ENCODE measurements at regions not wholly inside any gene's neighbourhood (a gene's known extent, or its start where the extent isn't known, plus 50 kb on each side); places are given as distances from the start of the nearest gene placed in this dataset.
A peak's percentile ranks its signal among the peaks of the same experiment; 100 is the strongest.

DNA sequence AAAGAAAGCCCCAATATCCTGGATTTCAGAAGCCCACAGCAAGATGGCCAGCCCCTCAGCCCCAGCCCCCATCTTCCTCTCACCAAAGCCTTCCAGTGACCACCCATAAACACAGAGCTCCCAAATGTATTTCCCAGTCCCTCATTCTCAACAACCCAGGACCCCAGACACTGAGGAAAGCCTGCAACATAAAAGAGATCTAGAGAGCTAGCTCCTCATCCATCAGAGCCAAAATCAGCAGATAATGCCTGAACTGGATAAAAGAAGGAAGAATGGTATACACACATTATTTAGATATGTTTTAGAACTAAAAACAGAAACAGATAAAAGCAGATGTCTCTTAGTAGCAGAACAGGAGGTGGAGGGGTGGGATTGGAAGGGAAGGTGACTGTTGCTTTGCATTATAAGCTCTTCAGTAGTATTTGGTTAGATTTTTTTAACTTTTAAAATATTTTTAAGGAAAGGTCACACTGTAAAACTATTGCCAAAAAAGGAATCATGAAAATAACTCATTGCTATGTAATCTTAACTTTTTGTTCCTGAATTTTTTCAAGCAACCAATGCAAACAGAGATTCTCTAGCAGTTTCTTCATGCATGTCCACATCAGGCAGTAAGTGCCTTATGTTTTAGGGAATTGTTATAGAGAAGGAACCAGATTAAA lies 144.2 kb upstream of the PKDCC start:
- Histone ChIP-seq H3K27ac (no peak overlapping the region), H3K9me3 (replicated peaks) (no peaks in the 10 kb centered on the region), H3K36me3 (no peaks in the 10 kb centered on the region), H3K4me3 (no peak overlapping the region), H3K4me1 (peaks cover 42% of the 10 kb centered on the region), H3K27me3 (no peaks in the 10 kb centered on the region)
- no peak for DNase-seq

DNA sequence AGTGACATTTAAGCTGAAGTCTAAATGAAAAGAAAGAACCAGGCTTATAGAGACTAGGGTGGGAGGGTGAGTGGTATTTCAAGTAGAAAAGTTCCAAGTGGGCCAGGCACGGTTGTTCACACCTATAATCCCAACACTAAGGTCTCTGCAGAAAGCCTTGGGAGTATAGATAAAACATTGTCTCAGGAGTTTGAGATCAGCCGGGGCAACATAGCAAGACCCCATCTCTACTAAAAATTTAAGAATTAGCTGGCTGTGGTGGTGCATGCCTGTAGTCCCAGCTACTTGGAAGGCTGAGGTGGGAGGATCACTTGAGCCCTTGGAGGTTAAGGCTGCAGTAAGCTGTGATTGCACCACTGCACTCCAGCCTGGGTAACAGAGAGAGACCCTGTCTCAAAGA lies 143.4 kb upstream of the PKDCC start:
- Histone ChIP-seq H3K9me3 (replicated peaks) (no peaks in the 10 kb centered on the region), H3K4me3 (no peak overlapping the region), H3K36me3 (no peaks in the 10 kb centered on the region), H3K4me1 (peaks cover 45% of the 10 kb centered on the region), H3K27ac (no peak overlapping the region), H3K27me3 (no peaks in the 10 kb centered on the region)
- DNase-seq = no peak

DNA sequence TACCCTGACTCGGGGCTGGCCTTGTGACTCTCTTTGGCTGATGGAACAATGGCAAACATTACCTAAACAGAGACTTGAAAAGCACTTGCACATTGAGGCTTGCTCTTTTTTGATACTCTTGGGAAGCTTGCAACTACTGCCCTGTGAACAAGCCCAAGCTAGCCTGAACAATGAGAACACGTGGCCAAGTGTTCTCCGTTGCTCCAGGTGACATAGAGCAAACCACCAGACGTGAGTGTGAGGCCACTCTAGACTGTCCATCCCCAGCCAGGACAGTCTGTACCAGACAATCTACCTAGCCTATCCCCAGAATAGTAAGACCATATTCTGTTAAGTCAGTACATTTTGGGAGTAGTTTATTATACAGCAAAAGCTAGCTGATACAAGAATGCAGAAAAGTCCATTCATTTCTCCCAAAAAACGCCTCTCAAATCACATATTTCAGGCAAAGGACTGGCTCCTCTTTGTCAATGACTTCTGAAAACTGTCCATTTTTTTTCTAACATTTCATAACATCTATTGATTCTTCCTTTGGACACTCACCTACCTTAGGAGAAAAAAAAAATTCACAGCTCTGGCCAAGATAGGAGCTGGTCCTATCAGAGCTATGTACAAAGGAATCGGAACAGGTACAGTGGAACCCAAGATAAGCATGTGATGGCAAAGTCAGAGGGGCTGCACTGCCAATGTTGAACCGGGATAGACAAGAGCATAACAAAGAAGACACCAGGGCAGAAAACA lies 142.1 kb upstream of the PKDCC start:
- Histone ChIP-seq H3K36me3 (no peaks in the 10 kb centered on the region), H3K4me3 (no peak overlapping the region), H3K4me1 (peaks cover 43% of the 10 kb centered on the region), H3K27me3 (no peaks in the 10 kb centered on the region), H3K9me3 (replicated peaks) (no peaks in the 10 kb centered on the region), H3K27ac (no peak overlapping the region)
- no peak for DNase-seq

DNA sequence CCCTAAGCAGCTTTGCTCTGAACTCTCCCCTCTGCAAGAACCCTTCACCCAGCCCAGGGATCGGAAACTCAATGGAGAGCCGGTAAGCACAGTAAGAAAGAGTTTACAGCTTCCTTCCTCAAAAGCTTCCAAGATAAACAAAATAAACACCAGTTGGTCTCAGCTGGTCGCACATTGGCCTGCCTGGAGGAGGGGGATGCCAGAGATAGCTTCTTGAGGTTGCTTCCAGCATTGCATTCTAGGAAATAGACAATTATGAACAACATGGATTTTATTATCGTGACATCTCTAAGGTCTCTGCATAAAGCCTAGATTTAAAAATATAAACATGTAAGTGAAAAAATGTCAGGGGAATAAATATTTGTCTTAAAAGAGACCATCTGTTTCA lies 141.5 kb upstream of the PKDCC start:
- peak in 1 of 2 experiments; percentile 35 for DNase-seq
- Histone ChIP-seq H3K9me3 (replicated peaks) (no peaks in the 10 kb centered on the region), H3K4me1 (peaks cover 43% of the 10 kb centered on the region), H3K27ac (no peak overlapping the region), H3K27me3 (no peaks in the 10 kb centered on the region), H3K36me3 (no peaks in the 10 kb centered on the region), H3K4me3 (no peak overlapping the region)

DNA sequence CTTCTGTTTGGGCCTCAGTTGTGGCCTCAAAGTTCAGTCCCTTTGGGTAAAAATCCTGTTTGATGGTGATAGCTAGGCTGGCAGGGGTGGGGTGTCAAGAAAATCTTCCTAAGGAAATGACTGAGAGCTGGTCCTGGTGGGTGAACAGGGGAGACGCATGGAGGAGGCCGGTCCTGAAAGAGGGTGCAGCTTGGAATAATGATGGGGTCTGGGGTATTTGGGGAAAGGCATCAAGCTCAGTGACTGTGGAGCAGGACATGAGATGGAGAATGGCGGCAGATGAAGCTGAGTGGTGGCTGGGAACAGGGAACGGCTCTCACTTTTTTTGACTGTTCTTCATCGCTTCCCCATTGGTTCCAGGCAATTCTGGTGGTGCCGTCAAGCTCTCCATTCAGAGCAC lies 140.7 kb upstream of the PKDCC start:
- no peak overlapping the region for H3K4me3 ChIP-seq
- H3K9me3 ChIP-seq (replicated peaks) = no peaks in the 10 kb centered on the region
- DNase-seq = no peak
- peak overlapping the region; percentile 51; the same call in 1 of the 2 replicates for H3K27ac ChIP-seq
- peaks cover 43% of the 10 kb centered on the region for H3K4me1 ChIP-seq
- H3K36me3 ChIP-seq = no peaks in the 10 kb centered on the region
- H3K27me3 ChIP-seq = no peaks in the 10 kb centered on the region

DNA sequence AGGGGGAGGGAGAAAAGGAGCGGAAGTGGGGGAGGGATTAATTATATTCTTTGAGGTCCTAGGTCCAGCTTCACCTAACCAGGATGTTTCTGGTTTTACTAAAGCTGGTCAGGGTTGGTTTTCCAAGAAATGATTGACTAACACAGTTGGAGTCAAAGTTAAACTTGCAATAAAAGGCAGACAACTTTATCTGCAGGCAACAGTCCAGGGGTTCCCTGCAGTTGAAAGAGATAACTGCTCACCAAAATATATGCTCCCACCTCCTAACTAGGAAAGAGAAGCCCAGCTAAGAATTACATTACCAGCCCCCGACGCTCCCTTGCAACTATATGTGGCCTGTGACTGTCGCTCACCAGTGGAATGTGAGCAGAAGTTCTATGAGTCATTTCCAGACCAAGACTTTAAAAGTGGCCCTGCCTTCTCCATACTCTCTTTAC lies 140.0 kb upstream of the PKDCC start:
- no peaks in the 10 kb centered on the region for H3K27me3 ChIP-seq
- H3K9me3 ChIP-seq (replicated peaks) = no peaks in the 10 kb centered on the region
- no peaks in the 10 kb centered on the region for H3K36me3 ChIP-seq
- H3K4me1 ChIP-seq = peaks cover 43% of the 10 kb centered on the region
- DNase-seq = peak; percentile 64 to 82
- H3K27ac ChIP-seq = peak overlapping the region; percentile 51
- no peak overlapping the region for H3K4me3 ChIP-seq

DNA sequence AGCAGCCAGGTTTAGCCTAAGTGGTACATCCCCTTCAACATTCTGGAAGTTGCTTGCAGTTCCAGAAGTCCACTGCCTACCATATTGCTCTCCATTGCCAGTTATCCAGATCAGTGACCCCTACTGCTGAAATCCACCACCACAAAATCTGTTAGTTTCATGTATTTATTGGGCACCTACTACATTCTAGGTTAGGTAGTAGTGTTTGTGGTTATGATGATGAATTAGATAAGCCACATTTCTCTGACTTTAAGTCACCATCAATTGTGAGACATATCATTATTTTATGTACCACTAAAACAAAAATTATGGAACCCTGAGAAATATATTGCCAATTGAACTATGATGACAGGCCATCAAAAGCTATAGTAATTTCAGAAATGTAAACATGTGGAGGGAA lies 139.5 kb upstream of the PKDCC start:
- H3K27me3 ChIP-seq = no peaks in the 10 kb centered on the region
- H3K4me3 ChIP-seq = no peak overlapping the region
- no peak overlapping the region for H3K27ac ChIP-seq
- no peak for DNase-seq
- no peaks in the 10 kb centered on the region for H3K36me3 ChIP-seq
- H3K4me1 ChIP-seq = peaks cover 43% of the 10 kb centered on the region
- H3K9me3 ChIP-seq (replicated peaks) = no peaks in the 10 kb centered on the region

DNA sequence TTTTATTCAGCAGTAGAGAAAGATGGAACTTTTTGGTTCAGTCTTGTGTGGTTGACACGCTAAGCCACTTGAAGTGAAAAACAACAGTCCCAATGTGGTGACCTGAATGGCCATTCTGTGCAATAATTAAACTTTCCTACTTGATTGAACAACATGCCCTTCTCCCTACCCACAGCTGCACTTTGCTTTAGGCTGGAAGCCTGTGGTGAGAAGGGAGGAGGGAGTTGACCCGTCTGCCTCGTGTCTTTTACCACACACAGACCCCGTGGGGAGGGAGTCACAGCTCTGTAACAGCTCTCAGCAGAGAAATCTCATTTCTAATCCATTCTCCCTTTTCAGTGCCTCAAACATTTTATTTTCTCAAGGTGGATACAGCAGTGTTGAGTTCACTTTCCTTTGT lies 138.2 kb upstream of the PKDCC start:
- Histone ChIP-seq H3K27me3 (no peaks in the 10 kb centered on the region), H3K36me3 (no peaks in the 10 kb centered on the region), H3K4me3 (no peak overlapping the region), H3K27ac (no peak overlapping the region), H3K4me1 (peaks cover 43% of the 10 kb centered on the region), H3K9me3 (replicated peaks) (no peaks in the 10 kb centered on the region)
- peak; percentile 40 to 57 for DNase-seq

DNA sequence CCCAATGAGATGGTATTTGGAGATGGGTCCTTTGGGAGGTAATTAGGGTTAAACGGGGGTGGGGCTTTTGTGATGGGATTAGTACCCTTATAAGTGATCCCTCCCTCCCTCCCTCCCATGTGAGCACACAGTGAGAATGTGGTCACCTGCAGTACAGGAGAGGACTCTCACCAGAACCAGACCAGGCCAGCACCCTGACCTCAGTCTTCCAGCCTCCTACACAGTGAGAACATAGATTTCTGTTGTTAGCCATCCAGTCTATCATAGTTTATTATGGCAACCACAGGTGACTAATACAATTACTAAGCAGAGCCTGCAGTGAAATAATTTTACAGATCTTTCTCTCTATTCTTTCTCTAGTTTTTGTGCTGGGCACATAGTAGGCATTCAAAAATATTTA lies 137.7 kb upstream of the PKDCC start:
- no peaks in the 10 kb centered on the region; the same call in 1 of the 2 replicates for H3K9me3 ChIP-seq (replicated peaks)
- DNase-seq = no peak
- H3K27ac ChIP-seq = no peak overlapping the region
- H3K4me1 ChIP-seq = peaks cover 43% of the 10 kb centered on the region
- no peaks in the 10 kb centered on the region for H3K36me3 ChIP-seq
- H3K27me3 ChIP-seq = no peaks in the 10 kb centered on the region
- no peak overlapping the region for H3K4me3 ChIP-seq

DNA sequence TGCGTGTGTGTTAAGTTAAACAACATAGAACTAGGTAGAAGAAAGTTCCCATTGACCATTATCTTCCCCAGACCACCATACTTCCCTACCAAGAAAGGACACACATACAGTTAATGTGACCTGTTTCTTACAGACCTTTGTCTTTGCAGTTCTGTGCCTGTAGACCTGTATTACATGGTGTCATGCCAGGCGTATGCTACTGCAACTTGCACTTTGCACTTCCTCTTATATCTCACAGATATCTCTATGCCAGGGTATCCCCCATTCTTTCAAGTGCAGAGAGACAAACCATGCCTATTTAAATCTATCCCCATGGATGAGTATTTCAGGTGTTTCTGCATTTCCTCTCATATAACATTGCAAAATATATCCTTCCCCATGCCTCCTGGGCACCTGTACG lies 136.8 kb upstream of the PKDCC start:
- no peak for DNase-seq
- H3K27ac ChIP-seq = no peak overlapping the region
- no peaks in the 10 kb centered on the region for H3K36me3 ChIP-seq
- peaks cover 41% of the 10 kb centered on the region for H3K4me1 ChIP-seq
- H3K27me3 ChIP-seq = no peaks in the 10 kb centered on the region
- H3K9me3 ChIP-seq (replicated peaks) = no peaks in the 10 kb centered on the region; the same call in 1 of the 2 replicates
- H3K4me3 ChIP-seq = no peak overlapping the region

DNA sequence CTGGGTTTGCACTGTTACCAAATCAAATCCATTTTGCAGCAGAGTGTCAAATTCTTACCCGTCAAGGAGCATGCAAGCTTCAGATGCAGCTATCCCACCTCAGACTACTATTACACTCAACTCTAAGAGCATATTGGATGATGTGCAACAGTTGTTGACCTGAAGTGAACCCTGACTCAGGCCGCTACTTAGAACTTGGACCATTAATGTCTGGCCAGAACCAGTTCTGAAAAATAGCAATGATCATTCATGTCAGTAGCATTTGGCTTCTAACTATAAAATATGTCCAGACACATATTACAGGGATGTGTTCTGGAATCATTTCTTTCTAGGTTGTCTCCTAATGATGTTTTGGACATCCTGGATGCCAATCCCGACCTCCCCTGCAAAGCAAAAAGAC lies 135.5 kb upstream of the PKDCC start:
- Histone ChIP-seq H3K4me1 (peaks cover 32% of the 10 kb centered on the region), H3K36me3 (no peaks in the 10 kb centered on the region)
- no peak for DNase-seq

DNA sequence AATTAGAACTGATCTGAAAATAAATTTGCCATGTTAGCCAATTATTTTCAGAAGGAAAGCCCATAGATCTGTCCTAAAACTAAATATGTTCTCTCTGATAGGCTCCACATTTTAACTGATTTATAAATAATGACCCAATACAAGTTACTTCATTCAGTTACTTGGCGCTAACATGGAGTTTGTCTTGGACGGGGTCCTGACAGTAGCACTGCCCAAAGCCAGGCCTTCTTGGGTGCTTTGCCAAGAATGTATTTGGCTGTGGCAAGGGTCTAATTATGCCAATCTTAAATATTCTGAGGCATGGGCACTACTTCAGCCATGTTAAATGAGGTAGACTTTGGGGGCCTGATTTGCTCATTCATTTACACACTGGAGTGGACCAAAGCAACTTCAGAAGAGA lies 135.0 kb upstream of the PKDCC start:
- no peak overlapping the region for H3K27ac ChIP-seq
- H3K9me3 ChIP-seq (replicated peaks) = no peaks in the 10 kb centered on the region; the same call in 1 of the 2 replicates
- no peaks in the 10 kb centered on the region for H3K27me3 ChIP-seq
- H3K4me3 ChIP-seq = no peak overlapping the region
- no peaks in the 10 kb centered on the region for H3K36me3 ChIP-seq
- DNase-seq = no peak
- peaks cover 32% of the 10 kb centered on the region for H3K4me1 ChIP-seq

More for the DNA sequence above, 135.5 kb upstream of the PKDCC start:
- no peaks in the 10 kb centered on the region for H3K27me3 ChIP-seq
- H3K9me3 ChIP-seq (replicated peaks) = no peaks in the 10 kb centered on the region; the same call in 1 of the 2 replicates
- H3K27ac ChIP-seq = no peak overlapping the region
- H3K4me3 ChIP-seq = no peak overlapping the region

DNA sequence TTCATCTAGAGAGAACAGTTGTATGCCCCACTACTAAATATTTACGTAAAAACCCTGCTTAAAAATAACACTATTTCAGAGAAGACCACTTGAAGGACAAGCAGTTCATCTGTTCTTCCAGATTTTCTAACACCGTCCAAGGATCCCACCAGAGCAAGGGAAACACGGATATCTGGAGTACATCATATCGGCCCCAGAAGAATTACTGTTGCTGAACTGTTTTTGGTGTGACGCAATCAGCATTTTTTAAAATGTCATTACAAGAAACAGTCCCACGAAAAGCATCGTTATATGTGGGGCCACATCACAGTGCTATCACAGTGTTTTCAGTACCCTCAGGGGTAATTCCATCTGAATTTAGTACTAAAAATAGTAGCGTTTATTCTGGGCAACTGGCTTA lies 134.5 kb upstream of the PKDCC start:
- Histone ChIP-seq H3K4me1 (peaks cover 30% of the 10 kb centered on the region), H3K27me3 (no peaks in the 10 kb centered on the region), H3K27ac (no peak overlapping the region), H3K4me3 (no peak overlapping the region), H3K9me3 (replicated peaks) (no peaks in the 10 kb centered on the region; the same call in 1 of the 2 replicates), H3K36me3 (no peaks in the 10 kb centered on the region)
- DNase-seq = no peak

DNA sequence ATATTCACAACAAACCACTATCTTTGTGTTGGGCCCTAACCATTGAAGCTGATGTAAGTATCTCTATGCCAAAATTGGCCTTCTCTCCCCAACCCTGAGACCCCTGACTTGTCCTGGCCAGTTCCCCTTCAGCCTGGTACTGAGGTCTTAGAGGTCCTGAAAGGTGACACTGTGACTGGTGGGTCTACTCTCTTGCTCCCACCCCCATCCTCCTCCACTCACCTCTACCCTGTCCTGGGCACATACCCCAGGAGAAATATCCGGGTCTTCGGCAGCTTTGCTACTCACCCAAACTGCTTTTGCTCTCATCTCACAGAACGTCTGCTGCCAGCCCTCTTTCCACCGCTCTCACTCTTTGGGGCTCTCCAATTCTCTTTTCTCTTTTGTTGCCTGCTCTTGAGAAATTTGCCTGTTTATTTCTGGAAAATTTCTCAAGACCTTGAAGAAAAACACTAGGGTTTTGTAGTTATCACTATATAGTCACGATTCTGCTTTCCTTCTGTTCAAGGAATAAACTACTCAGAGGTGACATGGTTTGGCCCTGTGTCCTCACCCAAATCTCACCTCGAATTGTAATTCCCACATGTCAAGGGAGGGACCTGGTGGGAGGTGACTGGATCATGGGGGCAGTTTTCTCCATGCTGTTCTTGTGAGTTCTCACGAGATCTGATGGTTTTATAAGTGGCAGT lies 133.8 kb upstream of the PKDCC start:
- no peak for DNase-seq
- no peaks in the 10 kb centered on the region for H3K36me3 ChIP-seq

DNA sequence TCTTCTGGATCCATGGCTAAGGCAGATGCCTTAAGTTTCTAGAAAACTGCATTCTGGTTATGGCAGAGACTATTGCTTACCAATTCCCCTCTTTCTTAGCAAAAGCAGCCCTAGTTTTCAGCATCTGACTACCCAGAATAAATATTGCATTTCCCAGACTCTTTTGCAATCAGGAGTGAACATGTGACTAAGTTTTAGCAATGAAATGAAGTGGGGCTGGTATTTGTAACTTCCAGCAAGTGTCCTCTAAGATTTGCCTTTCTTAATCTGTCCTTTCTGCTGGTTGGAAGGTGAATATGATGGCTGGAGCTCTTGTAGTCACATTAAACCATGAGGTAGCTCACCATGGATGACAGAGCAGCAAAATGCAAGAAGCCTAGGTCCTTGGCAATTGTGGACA lies 132.9 kb upstream of the PKDCC start:
- H3K27ac ChIP-seq = no peak overlapping the region

More for the DNA sequence above, 133.8 kb upstream of the PKDCC start:
- Histone ChIP-seq H3K4me3 (no peak overlapping the region), H3K4me1 (peaks cover 24% of the 10 kb centered on the region), H3K27me3 (no peaks in the 10 kb centered on the region), H3K27ac (no peak overlapping the region), H3K9me3 (replicated peaks) (no peaks in the 10 kb centered on the region; the same call in 1 of the 2 replicates)

More for the DNA sequence above, 132.9 kb upstream of the PKDCC start:
- no peak for DNase-seq
- no peaks in the 10 kb centered on the region for H3K36me3 ChIP-seq
- peaks cover 15% of the 10 kb centered on the region for H3K4me1 ChIP-seq
- no peak overlapping the region for H3K4me3 ChIP-seq
- no peaks in the 10 kb centered on the region; the same call in none of the 2 replicates for H3K9me3 ChIP-seq (replicated peaks)
- no peaks in the 10 kb centered on the region for H3K27me3 ChIP-seq
